ENCODE measurements at regions not wholly inside any gene's neighbourhood (a gene's known extent, or its start where the extent isn't known, plus 50 kb on each side); places are given as distances from the start of the nearest gene placed in this dataset.

DNA sequence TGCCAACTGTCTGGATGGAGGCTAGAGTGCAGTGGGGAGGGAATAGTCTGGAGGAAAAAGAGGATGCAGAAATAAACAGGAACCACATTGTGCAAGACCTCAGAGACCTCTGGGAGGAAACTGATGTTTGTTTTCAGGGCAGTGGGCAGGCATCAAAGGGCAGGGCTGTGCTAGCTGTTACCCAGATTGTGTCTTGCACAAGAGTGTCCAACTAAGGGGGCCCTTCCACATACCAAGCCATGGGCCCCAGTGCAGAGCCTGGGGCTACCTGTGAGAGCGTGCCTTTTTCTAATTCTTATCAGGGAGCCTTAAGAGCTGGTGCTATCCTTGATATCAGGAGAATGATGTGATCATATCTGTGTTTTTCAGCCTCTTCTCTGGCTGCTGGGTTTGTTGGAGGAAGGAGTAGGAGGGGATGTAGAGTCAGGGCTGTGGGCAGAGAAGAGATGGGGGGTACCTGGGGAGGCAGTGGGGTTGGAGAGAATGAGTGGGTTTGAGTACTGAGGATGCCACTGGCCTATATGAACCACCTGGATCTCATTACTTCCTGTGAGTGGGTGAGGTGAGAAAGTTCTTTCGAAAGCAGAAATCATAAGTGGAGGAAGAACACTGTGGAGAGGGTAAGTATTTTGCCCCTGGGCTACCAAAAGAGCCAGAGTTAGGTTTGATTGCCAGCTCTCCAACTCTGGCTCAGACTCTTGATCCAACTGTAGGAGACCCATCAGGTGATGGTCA is 259.2 kb upstream of the CRY1 start (continued):
- TF ChIP-seq SCMH1 (CRISPR knock-in tag; IDR thresholded peaks at IDR 0.05; ENCODE audit: borderline replicate concordance) (no peak), ZNF326 (CRISPR knock-in tag; IDR thresholded peaks at IDR 0.05; ENCODE audit: borderline replicate concordance) (no peak), AKAP8 (CRISPR knock-in tag; IDR thresholded peaks at IDR 0.05) (no peak), SP140L (CRISPR knock-in tag; IDR thresholded peaks at IDR 0.05; ENCODE audit: borderline replicate concordance) (no peak), TBP (CRISPR knock-in tag; IDR thresholded peaks at IDR 0.05) (no peak), THYN1 (CRISPR knock-in tag; IDR thresholded peaks at IDR 0.05; ENCODE audit: borderline replicate concordance, low read depth) (no peak), GMEB1 (CRISPR knock-in tag; IDR thresholded peaks at IDR 0.05; ENCODE audit: borderline replicate concordance) (no peak; the same call in 1 of the 2 replicates), ZNF841 (CRISPR knock-in tag; IDR thresholded peaks at IDR 0.05; ENCODE audit: borderline replicate concordance) (no peak)
- TF ChIP-seq, protein P1, sequence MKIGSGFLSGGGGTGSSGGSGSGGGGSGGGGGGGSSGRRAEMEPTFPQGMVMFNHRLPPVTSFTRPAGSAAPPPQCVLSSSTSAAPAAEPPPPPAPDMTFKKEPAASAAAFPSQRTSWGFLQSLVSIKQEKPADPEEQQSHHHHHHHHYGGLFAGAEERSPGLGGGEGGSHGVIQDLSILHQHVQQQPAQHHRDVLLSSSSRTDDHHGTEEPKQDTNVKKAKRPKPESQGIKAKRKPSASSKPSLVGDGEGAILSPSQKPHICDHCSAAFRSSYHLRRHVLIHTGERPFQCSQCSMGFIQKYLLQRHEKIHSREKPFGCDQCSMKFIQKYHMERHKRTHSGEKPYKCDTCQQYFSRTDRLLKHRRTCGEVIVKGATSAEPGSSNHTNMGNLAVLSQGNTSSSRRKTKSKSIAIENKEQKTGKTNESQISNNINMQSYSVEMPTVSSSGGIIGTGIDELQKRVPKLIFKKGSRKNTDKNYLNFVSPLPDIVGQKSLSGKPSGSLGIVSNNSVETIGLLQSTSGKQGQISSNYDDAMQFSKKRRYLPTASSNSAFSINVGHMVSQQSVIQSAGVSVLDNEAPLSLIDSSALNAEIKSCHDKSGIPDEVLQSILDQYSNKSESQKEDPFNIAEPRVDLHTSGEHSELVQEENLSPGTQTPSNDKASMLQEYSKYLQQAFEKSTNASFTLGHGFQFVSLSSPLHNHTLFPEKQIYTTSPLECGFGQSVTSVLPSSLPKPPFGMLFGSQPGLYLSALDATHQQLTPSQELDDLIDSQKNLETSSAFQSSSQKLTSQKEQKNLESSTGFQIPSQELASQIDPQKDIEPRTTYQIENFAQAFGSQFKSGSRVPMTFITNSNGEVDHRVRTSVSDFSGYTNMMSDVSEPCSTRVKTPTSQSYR (CRISPR knock-in tag; IDR thresholded peaks at IDR 0.05; ENCODE audit: borderline replicate concordance): peak; percentile 52; the same call in 1 of the 2 replicates
- TF ChIP-seq, protein P2, sequence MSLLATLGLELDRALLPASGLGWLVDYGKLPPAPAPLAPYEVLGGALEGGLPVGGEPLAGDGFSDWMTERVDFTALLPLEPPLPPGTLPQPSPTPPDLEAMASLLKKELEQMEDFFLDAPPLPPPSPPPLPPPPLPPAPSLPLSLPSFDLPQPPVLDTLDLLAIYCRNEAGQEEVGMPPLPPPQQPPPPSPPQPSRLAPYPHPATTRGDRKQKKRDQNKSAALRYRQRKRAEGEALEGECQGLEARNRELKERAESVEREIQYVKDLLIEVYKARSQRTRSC (CRISPR knock-in tag; IDR thresholded peaks at IDR 0.05; ENCODE audit: low read depth): no peak
- TF ChIP-seq, protein P3, sequence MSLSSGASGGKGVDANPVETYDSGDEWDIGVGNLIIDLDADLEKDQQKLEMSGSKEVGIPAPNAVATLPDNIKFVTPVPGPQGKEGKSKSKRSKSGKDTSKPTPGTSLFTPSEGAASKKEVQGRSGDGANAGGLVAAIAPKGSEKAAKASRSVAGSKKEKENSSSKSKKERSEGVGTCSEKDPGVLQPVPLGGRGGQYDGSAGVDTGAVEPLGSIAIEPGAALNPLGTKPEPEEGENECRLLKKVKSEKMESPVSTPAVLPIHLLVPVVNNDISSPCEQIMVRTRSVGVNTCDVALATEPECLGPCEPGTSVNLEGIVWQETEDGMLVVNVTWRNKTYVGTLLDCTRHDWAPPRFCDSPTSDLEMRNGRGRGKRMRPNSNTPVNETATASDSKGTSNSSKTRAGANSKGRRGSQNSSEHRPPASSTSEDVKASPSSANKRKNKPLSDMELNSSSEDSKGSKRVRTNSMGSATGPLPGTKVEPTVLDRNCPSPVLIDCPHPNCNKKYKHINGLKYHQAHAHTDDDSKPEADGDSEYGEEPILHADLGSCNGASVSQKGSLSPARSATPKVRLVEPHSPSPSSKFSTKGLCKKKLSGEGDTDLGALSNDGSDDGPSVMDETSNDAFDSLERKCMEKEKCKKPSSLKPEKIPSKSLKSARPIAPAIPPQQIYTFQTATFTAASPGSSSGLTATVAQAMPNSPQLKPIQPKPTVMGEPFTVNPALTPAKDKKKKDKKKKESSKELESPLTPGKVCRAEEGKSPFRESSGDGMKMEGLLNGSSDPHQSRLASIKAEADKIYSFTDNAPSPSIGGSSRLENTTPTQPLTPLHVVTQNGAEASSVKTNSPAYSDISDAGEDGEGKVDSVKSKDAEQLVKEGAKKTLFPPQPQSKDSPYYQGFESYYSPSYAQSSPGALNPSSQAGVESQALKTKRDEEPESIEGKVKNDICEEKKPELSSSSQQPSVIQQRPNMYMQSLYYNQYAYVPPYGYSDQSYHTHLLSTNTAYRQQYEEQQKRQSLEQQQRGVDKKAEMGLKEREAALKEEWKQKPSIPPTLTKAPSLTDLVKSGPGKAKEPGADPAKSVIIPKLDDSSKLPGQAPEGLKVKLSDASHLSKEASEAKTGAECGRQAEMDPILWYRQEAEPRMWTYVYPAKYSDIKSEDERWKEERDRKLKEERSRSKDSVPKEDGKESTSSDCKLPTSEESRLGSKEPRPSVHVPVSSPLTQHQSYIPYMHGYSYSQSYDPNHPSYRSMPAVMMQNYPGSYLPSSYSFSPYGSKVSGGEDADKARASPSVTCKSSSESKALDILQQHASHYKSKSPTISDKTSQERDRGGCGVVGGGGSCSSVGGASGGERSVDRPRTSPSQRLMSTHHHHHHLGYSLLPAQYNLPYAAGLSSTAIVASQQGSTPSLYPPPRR (CRISPR knock-in tag; IDR thresholded peaks at IDR 0.05; ENCODE audit: borderline replicate concordance): peak; percentile 86
- TF ChIP-seq, protein P4, sequence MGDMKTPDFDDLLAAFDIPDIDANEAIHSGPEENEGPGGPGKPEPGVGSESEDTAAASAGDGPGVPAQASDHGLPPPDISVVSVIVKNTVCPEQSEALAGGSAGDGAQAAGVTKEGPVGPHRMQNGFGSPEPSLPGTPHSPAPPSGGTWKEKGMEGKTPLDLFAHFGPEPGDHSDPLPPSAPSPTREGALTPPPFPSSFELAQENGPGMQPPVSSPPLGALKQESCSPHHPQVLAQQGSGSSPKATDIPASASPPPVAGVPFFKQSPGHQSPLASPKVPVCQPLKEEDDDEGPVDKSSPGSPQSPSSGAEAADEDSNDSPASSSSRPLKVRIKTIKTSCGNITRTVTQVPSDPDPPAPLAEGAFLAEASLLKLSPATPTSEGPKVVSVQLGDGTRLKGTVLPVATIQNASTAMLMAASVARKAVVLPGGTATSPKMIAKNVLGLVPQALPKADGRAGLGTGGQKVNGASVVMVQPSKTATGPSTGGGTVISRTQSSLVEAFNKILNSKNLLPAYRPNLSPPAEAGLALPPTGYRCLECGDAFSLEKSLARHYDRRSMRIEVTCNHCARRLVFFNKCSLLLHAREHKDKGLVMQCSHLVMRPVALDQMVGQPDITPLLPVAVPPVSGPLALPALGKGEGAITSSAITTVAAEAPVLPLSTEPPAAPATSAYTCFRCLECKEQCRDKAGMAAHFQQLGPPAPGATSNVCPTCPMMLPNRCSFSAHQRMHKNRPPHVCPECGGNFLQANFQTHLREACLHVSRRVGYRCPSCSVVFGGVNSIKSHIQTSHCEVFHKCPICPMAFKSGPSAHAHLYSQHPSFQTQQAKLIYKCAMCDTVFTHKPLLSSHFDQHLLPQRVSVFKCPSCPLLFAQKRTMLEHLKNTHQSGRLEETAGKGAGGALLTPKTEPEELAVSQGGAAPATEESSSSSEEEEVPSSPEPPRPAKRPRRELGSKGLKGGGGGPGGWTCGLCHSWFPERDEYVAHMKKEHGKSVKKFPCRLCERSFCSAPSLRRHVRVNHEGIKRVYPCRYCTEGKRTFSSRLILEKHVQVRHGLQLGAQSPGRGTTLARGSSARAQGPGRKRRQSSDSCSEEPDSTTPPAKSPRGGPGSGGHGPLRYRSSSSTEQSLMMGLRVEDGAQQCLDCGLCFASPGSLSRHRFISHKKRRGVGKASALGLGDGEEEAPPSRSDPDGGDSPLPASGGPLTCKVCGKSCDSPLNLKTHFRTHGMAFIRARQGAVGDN (CRISPR knock-in tag; IDR thresholded peaks at IDR 0.05): peak; percentile 49; the same call in 1 of the 2 replicates
